Osteoblast (primary cell): ENCODE measurements at regions not wholly inside any gene's neighbourhood (a gene's known extent, or its start where the extent isn't known, plus 50 kb on each side); places are given as distances from the start of the nearest gene placed in this dataset.

Source experiments
- DNase-seq: peaks from one replicate; pipeline ENCODE4 v3.0.0; 2011; ENCODE audit warnings: low spot score, mixed read lengths; ENCODE audit not compliant: insufficient read length; ENCODE audit errors: missing footprints
- H2AFZ ChIP-seq: 2 replicates; pipeline ENCODE4 v1.6.0; 2011; ENCODE audit warnings: mild to moderate bottlenecking, low read length
- H3K27ac ChIP-seq: 2 replicates; pipeline ENCODE4 v1.5.1; 2011; ENCODE audit warnings: mild to moderate bottlenecking, low read depth, low read length, moderate library complexity
- H3K27me3 ChIP-seq: 2 replicates; pipeline ENCODE4 v1.6.0; 2012; ENCODE audit warnings: mild to moderate bottlenecking, control low read depth, inconsistent platforms, low read length, moderate library complexity; ENCODE audit not compliant: insufficient read depth
- H3K36me3 ChIP-seq: 2 replicates; pipeline ENCODE4 v1.5.1; 2011; ENCODE audit warnings: mild to moderate bottlenecking, low read length, control low read depth, moderate library complexity; ENCODE audit not compliant: insufficient read depth
- H3K4me1 ChIP-seq: 2 replicates; pipeline ENCODE4 v1.5.1; 2011; ENCODE audit warnings: mild to moderate bottlenecking, low read length, control low read depth, moderate library complexity; ENCODE audit not compliant: insufficient read depth
- H3K4me2 ChIP-seq: 2 replicates; pipeline ENCODE4 v1.6.0; 2011; ENCODE audit warnings: mild to moderate bottlenecking, low read length; ENCODE audit not compliant: insufficient read depth
- H3K4me3 ChIP-seq: fragments of 200-600 bp; sonication (generic); 3 replicates; pipeline ENCODE4 v1.5.1; 2012; ENCODE audit warnings: mild to moderate bottlenecking, low read length, inconsistent platforms; ENCODE audit not compliant: insufficient read depth
- H3K79me2 ChIP-seq: 2 replicates; pipeline ENCODE4 v1.6.0; 2012; ENCODE audit warnings: mild to moderate bottlenecking, low read length, control low read depth, inconsistent platforms; ENCODE audit not compliant: insufficient read depth
- H3K9me3 ChIP-seq: 2 replicates; pipeline ENCODE4 v1.5.1; 2011; ENCODE audit warnings: low read depth, low read length, control low read depth
- H4K20me1 ChIP-seq: 2 replicates; pipeline ENCODE4 v1.6.0; 2012; ENCODE audit warnings: mild to moderate bottlenecking, low read length, control low read depth; ENCODE audit not compliant: insufficient read depth
- CTCF ChIP-seq: IDR thresholded peaks from 2 replicates; pipeline ENCODE4 v1.5.1; 2011; ENCODE audit warnings: mild to moderate bottlenecking, low read depth, low read length, moderate library complexity; ENCODE audit errors: extremely low read depth

DNA sequence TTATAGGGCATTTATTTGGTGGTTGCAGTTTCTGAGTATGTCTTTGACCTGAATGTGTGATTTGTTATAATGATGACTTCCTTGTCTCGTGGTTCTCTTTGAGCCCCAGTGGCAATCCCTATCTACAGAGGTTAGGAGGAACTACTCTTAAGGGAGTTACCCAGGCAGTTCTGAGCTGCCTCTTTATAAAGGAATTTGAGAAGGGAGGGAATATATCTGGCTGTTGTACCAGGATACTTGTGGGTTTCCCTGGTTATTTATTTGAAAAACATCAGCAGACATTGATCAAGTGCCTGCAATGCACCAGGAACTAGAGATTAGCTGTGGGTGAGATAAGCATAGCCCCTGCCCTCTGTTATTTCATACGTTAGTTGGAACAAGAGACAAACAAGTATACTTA is 243.5 kb upstream of the ARHGAP20 start:
- Histone ChIP-seq H3K36me3 (no peaks in the 10 kb centered on the region), H3K4me3 (no peak overlapping the region), H3K4me1 (no peaks in the 10 kb centered on the region), H3K27me3 (no peaks in the 10 kb centered on the region), H2AFZ (no peak overlapping the region), H3K27ac (no peak overlapping the region), H4K20me1 (no peaks in the 10 kb centered on the region), H3K9me3 (no peaks in the 10 kb centered on the region), H3K4me2 (no peak overlapping the region), H3K79me2 (no peaks in the 10 kb centered on the region)
- no peak for TF ChIP-seq CTCF
- no peak for DNase-seq

DNA sequence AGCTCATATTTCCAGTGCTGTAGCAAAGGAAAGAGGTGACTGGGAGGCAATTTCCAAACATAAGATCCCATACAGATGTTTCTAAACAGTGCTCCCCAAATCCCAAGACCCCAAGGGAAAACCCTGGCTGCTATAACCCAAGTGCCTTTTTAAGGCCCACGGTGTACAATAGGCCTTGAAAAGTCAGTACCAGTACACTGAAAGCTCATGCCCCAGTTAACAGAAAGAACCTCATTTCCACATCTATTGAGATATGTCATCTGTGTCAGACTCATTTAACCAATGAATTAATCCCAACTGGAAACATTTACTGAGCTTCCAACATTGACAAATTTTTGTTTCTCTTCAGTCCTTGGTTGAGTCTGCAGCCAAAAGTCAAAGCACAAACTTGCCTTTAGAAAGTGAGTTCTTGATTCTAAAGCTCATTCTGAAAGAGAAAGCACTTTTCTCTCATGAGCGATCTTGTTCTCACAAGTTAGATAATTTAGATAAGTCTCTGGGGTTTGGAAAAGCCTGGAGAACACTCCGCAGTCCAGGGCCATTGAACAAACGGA is 239.8 kb upstream of the ARHGAP20 start:
- H3K36me3 ChIP-seq = no peaks in the 10 kb centered on the region
- H3K9me3 ChIP-seq = no peaks in the 10 kb centered on the region
- no peaks in the 10 kb centered on the region for H3K27me3 ChIP-seq
- no peak overlapping the region for H3K4me2 ChIP-seq
- no peaks in the 10 kb centered on the region for H3K79me2 ChIP-seq
- H3K4me3 ChIP-seq = no peak overlapping the region
- H2AFZ ChIP-seq = no peak overlapping the region
- H3K27ac ChIP-seq = no peak overlapping the region
- TF ChIP-seq CTCF = no peak
- DNase-seq = no peak
- no peaks in the 10 kb centered on the region for H3K4me1 ChIP-seq
- no peaks in the 10 kb centered on the region for H4K20me1 ChIP-seq

- Histone ChIP-seq H4K20me1 (no peaks in the 10 kb centered on the region), H3K79me2 (no peaks in the 10 kb centered on the region), H3K27me3 (no peaks in the 10 kb centered on the region), H3K4me2 (no peak overlapping the region), H3K9me3 (no peaks in the 10 kb centered on the region), H2AFZ (no peak overlapping the region), H3K4me1 (no peaks in the 10 kb centered on the region), H3K4me3 (no peak overlapping the region), H3K27ac (no peak overlapping the region), H3K36me3 (no peaks in the 10 kb centered on the region)
- no peak for TF ChIP-seq CTCF
- no peak for DNase-seq
Observed at GRCh38 chr11:110951037-110951949, 239.1 kb upstream of the ARHGAP20 start.

DNA sequence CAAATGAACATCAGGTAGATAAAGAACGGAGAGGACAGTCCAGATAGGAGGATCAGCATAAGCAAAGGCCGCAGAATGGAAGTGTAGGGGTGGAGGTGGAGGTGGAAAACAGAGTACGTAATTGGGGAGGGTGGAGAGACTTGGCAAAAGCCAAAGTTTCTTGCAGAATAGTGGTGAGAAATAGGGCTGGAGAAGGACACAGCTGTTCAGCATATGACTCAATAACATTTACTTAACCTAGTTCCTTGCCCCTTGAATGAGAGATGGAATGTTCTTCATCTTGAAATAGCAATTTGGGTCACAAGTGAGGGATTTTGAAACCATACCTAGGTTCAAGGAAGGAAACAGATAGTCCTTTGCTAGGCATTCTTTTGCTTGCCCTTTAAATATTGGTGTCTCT is 235.9 kb upstream of the ARHGAP20 start:
- Histone ChIP-seq H3K4me1 (no peaks in the 10 kb centered on the region), H3K4me3 (no peak overlapping the region), H3K9me3 (no peaks in the 10 kb centered on the region), H3K36me3 (no peaks in the 10 kb centered on the region), H3K79me2 (no peaks in the 10 kb centered on the region), H3K27me3 (no peaks in the 10 kb centered on the region), H2AFZ (no peak overlapping the region), H4K20me1 (no peaks in the 10 kb centered on the region), H3K27ac (no peak overlapping the region), H3K4me2 (no peak overlapping the region)
- no peak for TF ChIP-seq CTCF
- no peak for DNase-seq
